GM18873 (cell line): ENCODE measurements at regions not wholly inside any gene's neighbourhood (a gene's known extent, or its start where the extent isn't known, plus 50 kb on each side); places are given as distances from the start of the nearest gene placed in this dataset.
"Not testable (repeated sequence)": the region's sequence is repeated elsewhere in the genome, so short reads cannot be mapped to it uniquely, and the experiment has no call there.

ENCODE experiments used
- ATAC-seq: cut with Tn5 transposase; IDR thresholded peaks from one replicate; pipeline ENCODE4 v1.9.1; 2021; ENCODE audit warnings: mild to moderate bottlenecking, moderate library complexity, moderate number of reproducible peaks; ENCODE audit not compliant: unreplicated experiment, low FRiP score

GRCh38 chr13:95387733-95388207 is 86.5 kb upstream of the ABCC4 start:
- no peak for ATAC-seq

GRCh38 chr13:95388420-95389079 is 87.3 kb upstream of the ABCC4 start:
- no peak for ATAC-seq

GRCh38 chr13:95391362-95391761 is 90.1 kb upstream of the ABCC4 start:
- ATAC-seq = no peak

GRCh38 chr13:95391785-95392184 is 90.5 kb upstream of the ABCC4 start:
- no peak for ATAC-seq

GRCh38 chr13:95392597-95392996 is 91.3 kb upstream of the ABCC4 start:
- ATAC-seq = no peak

GRCh38 chr13:95403349-95404140 is 102.3 kb upstream of the ABCC4 start:
- ATAC-seq = peak; percentile 3

GRCh38 chr13:95404141-95404882 is 103.1 kb upstream of the ABCC4 start:
- peak; percentile 60 for ATAC-seq

GRCh38 chr13:95406176-95406575 is 104.9 kb upstream of the ABCC4 start:
- ATAC-seq = no peak

- no peak for ATAC-seq
These were observed 110.3 kb upstream of the ABCC4 start for GRCh38 chr13:95411428-95412040.

- ATAC-seq = no peak
These were observed 117.7 kb upstream of the ABCC4 start for GRCh38 chr13:95418946-95419345.

GRCh38 chr13:95420501-95420900 is 119.2 kb upstream of the ABCC4 start:
- no peak for ATAC-seq

- no peak for ATAC-seq
These were observed 125.4 kb upstream of the ABCC4 start for GRCh38 chr13:95426631-95427030.

GRCh38 chr13:95430525-95430924 is 122.0 kb upstream of the CLDN10 start:
- not testable (repeated sequence) for ATAC-seq

GRCh38 chr13:95432141-95432540 is 120.4 kb upstream of the CLDN10 start:
- no peak for ATAC-seq

- ATAC-seq = no peak
These were observed 119.0 kb upstream of the CLDN10 start for GRCh38 chr13:95433537-95433936.

GRCh38 chr13:95434111-95434510 is 118.4 kb upstream of the CLDN10 start:
- ATAC-seq = no peak

GRCh38 chr13:95437561-95437960 is 115.0 kb upstream of the CLDN10 start:
- ATAC-seq = no peak

GRCh38 chr13:95438297-95438696 is 114.2 kb upstream of the CLDN10 start:
- ATAC-seq = no peak

- no peak for ATAC-seq
These were observed 112.0 kb upstream of the CLDN10 start for GRCh38 chr13:95440441-95441088.

GRCh38 chr13:95441326-95441725 is 111.2 kb upstream of the CLDN10 start:
- ATAC-seq = no peak
